ENCODE measurements at regions not wholly inside any gene's neighbourhood (a gene's known extent, or its start where the extent isn't known, plus 50 kb on each side); places are given as distances from the start of the nearest gene placed in this dataset.

GRCh38 chr4:162699629-162700028 lies 467.1 kb downstream of the NAF1 start:
- Histone ChIP-seq H3K9me3 (ENCODE audit: low read length) (0 out of 2 replicates have a peak, but pooled peaks cover 3% of the 10 kb centered on the region), H3K4me1 (ENCODE audit: insufficient read depth, low read length, poor library complexity, severe bottlenecking) (no peaks in the 10 kb centered on the region), H3K4me3 (ENCODE audit: low read depth, low read length, poor library complexity, severe bottlenecking) (no peak overlapping the region), H2AFZ (ENCODE audit: low read length) (no peak overlapping the region), H3K9me2 (ENCODE audit: insufficient read depth, low read length) (no peaks in the 10 kb centered on the region), H3K4me2 (ENCODE audit: low read length) (no peak overlapping the region), H3K79me2 (ENCODE audit: insufficient read depth, low read depth, low read length) (no peaks in the 10 kb centered on the region), H3K36me3 (ENCODE audit: insufficient read depth, low read length) (no peaks in the 10 kb centered on the region), H3K27ac (ENCODE audit: low read depth, low read length, poor library complexity, severe bottlenecking) (no peak overlapping the region), H4K20me1 (ENCODE audit: insufficient read depth, low read length) (no peaks in the 10 kb centered on the region)
- intact Hi-C loops (cut with micrococcal nuclease; ENCODE audit: unreplicated experiment), result no loop called here
- ChIA-PET CTCF (ENCODE audit: unreplicated experiment) (no interaction called here), POLR2A (no interaction called here)
- DNase-seq (ENCODE audit: low spot score), result no peak
- BruUV-seq (replicated peaks), result no TSS peak
- no peak for TF ChIP-seq CTCF (conservative IDR thresholded peaks at IDR 0.05; ENCODE audit: low read length)
- no peak for TF ChIP-seq EZH2phosphoT487 (IDR thresholded peaks at IDR 0.05; ENCODE audit: borderline replicate concordance, low read depth, low read length)

GRCh38 chr4:162685410-162685809 lies 481.3 kb downstream of the NAF1 start:
- intact Hi-C loops (cut with micrococcal nuclease; ENCODE audit: unreplicated experiment), result no loop called here
- no peak overlapping the region for H3K4me2 ChIP-seq (ENCODE audit: low read length)
- CTCF ChIA-PET (ENCODE audit: unreplicated experiment), result no interaction called here
- no peak for TF ChIP-seq EZH2phosphoT487 (IDR thresholded peaks at IDR 0.05; ENCODE audit: borderline replicate concordance, low read depth, low read length)
- TF ChIP-seq CTCF (conservative IDR thresholded peaks at IDR 0.05; ENCODE audit: low read length), result no peak
- DNase-seq (ENCODE audit: low spot score), result no peak
- no peak overlapping the region for H3K4me3 ChIP-seq (ENCODE audit: low read depth, low read length, poor library complexity, severe bottlenecking)
- BruUV-seq (replicated peaks), result no TSS peak
- no peaks in the 10 kb centered on the region for H3K9me3 ChIP-seq (ENCODE audit: low read length)
- no peaks in the 10 kb centered on the region for H3K4me1 ChIP-seq (ENCODE audit: insufficient read depth, low read length, poor library complexity, severe bottlenecking)
- H2AFZ ChIP-seq (ENCODE audit: low read length), result no peak overlapping the region
- H3K27ac ChIP-seq (ENCODE audit: low read depth, low read length, poor library complexity, severe bottlenecking), result no peak overlapping the region
- H3K9me2 ChIP-seq (ENCODE audit: insufficient read depth, low read length), result no peaks in the 10 kb centered on the region
- no peaks in the 10 kb centered on the region for H3K79me2 ChIP-seq (ENCODE audit: insufficient read depth, low read depth, low read length)
- POLR2A ChIA-PET, result interaction anchor here (0.7 kb wide), 1 partner anchor 1626 kb away, joined by 3 read pairs; no protein-coding TSS in a partner anchor
- no peaks in the 10 kb centered on the region for H4K20me1 ChIP-seq (ENCODE audit: insufficient read depth, low read length)
- H3K36me3 ChIP-seq (ENCODE audit: insufficient read depth, low read length), result no peaks in the 10 kb centered on the region

GRCh38 chr4:162684998-162685397 lies 481.7 kb downstream of the NAF1 start:
- DNase-seq (ENCODE audit: low spot score), result no peak
- H3K36me3 ChIP-seq (ENCODE audit: insufficient read depth, low read length), result no peaks in the 10 kb centered on the region
- H3K4me1 ChIP-seq (ENCODE audit: insufficient read depth, low read length, poor library complexity, severe bottlenecking), result no peaks in the 10 kb centered on the region
- no peaks in the 10 kb centered on the region for H3K79me2 ChIP-seq (ENCODE audit: insufficient read depth, low read depth, low read length)
- no peak overlapping the region for H3K4me3 ChIP-seq (ENCODE audit: low read depth, low read length, poor library complexity, severe bottlenecking)
- no peak overlapping the region for H3K4me2 ChIP-seq (ENCODE audit: low read length)
- CTCF ChIA-PET (ENCODE audit: unreplicated experiment), result no interaction called here
- H4K20me1 ChIP-seq (ENCODE audit: insufficient read depth, low read length), result no peaks in the 10 kb centered on the region
- no peaks in the 10 kb centered on the region for H3K9me2 ChIP-seq (ENCODE audit: insufficient read depth, low read length)
- POLR2A ChIA-PET, result interaction anchor here (0.7 kb wide), 1 partner anchor 1627 kb away, joined by 3 read pairs; no protein-coding TSS in a partner anchor
- BruUV-seq (replicated peaks), result no TSS peak
- no peak overlapping the region for H2AFZ ChIP-seq (ENCODE audit: low read length)
- no peak for TF ChIP-seq EZH2phosphoT487 (IDR thresholded peaks at IDR 0.05; ENCODE audit: borderline replicate concordance, low read depth, low read length)
- no peak for TF ChIP-seq CTCF (conservative IDR thresholded peaks at IDR 0.05; ENCODE audit: low read length)
- intact Hi-C loops (cut with micrococcal nuclease; ENCODE audit: unreplicated experiment), result no loop called here
- H3K9me3 ChIP-seq (ENCODE audit: low read length), result no peaks in the 10 kb centered on the region
- H3K27ac ChIP-seq (ENCODE audit: low read depth, low read length, poor library complexity, severe bottlenecking), result no peak overlapping the region
